HG03045 (cell line): ENCODE measurements at regions not wholly inside any gene's neighbourhood (a gene's known extent, or its start where the extent isn't known, plus 50 kb on each side); places are given as distances from the start of the nearest gene placed in this dataset.
"Not testable (repeated sequence)": the region's sequence is repeated elsewhere in the genome, so short reads cannot be mapped to it uniquely, and the experiment has no call there.

ENCODE experiments used
- ATAC-seq: cut with Tn5 transposase; IDR thresholded peaks from one replicate; pipeline ENCODE4 v1.9.1; 2021; ENCODE audit warnings: mild to moderate bottlenecking, moderate library complexity; ENCODE audit not compliant: unreplicated experiment

DNA sequence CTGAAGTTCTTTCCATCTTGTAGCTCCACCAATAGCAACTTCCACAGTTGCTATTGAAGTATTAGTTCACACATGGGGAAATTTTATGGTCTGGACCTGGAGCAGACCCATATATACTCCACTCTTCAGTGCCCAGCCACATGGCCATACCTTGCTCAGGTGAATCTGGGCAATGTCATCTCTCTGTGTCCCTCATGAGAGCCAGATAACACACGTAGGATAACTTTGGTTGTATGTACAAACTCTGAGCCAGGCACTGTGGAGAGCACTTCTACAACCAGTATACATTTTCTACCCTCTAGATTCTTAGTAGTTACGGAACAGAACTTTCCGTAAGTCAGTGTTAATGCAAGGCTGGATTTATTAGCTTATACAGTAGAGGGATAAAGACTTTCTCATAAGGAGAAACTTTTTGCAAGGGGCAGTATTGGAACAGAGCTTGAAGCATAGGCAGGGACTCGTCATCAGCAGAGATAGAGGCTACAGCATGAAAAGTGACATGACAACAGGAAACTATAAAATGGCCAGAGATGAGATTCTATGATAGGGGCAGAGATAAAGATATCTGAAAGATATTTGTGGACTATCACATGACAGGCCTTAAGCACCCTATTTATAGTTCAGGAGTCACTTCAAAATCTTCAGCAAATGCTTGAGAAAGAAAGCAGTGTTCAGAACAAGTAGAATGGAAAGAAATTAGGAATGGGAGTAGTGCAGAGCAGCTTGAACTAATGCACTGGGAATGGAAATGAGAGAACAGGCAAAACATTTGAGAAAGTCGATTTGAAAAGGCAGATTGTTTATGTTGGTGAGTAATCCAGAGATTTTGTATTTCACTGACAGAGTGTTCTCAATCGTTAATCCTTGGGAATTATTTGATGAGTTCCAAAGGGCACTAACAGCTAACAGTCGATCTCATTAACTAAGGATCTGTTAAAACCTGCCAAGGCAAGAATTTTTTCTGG, 481.8 kb downstream of the USP25 start:
- no peak for ATAC-seq

DNA sequence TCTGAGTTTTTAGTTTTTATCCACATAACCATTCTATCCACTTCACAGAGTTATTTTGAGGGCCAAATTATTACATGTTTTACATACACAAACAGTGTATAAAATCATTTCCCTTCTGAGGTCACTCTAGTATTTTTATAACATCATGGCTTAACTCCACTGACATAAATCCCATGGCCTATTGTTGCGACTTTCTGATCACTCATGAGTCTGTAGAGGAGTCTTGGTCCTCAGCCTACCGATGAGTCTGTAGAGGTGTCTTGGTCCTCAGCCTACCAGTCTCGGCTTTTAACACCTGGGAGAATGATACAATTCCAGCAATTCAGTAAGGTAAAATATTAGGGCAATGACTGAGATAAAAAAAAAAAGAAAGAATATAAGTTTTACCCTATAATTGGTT, 483.7 kb downstream of the USP25 start:
- no peak for ATAC-seq

- no peak for ATAC-seq
Observed at GRCh38 chr21:16215193-16215592, 485.4 kb downstream of the USP25 start.

GRCh38 chr21:16215663-16216183, 485.9 kb downstream of the USP25 start:
- ATAC-seq = no peak

DNA sequence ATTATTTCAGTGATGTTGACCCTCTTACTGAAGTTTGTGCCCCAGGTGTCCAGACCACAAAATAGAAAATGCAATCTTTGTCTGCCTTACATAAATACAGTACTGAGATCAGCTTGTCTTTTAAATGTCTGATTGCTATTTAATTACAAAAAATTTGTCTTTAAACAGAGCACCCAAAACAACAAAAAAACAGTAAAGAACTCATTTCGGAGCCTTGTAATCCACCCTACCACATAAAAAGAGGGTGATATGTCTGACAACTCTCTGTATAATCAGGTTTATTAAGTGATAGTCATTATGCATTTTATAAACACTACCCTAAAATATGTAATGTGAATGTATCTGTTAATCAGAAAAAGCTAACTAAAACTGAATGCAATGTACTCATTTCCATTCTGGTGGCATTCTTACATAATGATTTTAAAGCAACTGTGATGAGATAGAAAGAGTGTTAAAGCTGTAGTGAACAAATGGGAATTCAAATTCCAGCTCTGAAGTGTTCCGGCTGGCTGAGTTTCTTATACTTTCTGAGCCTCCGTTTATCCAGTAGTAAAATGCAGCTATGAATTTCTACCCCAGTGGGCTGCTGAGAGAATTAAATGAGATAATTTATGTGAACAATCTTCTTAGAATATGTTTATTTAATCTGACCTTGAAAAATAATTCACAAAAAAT, 486.6 kb downstream of the USP25 start:
- no peak for ATAC-seq

DNA sequence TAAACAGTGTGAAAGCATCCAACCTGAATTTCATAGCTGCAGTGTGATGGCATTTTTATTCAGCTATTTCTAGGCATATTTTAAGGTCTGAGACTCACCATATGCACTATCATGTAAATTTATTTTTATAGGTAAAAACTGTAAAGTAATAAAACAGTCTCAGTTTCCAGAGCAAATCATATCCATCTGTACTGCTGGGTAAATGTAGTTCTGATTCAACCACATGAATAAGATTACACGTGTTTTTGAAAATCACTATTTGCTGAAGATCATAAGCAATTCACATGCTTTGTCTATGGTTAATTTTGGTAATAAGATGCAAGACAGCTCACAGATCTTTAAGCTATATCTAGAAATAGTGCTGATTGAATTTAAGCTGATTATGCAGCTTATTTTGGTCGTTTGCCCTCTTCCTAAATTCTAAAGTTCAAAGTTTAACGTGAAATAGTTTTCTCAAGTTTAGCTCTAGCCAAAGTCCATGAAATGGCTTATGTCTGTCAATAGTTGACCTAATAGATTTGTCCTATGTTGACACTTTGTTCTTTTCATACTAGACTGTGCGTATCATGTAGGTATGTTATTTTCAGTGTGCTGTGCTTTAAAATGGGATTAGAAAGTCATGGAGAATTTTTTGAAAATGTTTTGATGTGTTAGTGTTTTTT, 489.0 kb downstream of the USP25 start:
- no peak for ATAC-seq

DNA sequence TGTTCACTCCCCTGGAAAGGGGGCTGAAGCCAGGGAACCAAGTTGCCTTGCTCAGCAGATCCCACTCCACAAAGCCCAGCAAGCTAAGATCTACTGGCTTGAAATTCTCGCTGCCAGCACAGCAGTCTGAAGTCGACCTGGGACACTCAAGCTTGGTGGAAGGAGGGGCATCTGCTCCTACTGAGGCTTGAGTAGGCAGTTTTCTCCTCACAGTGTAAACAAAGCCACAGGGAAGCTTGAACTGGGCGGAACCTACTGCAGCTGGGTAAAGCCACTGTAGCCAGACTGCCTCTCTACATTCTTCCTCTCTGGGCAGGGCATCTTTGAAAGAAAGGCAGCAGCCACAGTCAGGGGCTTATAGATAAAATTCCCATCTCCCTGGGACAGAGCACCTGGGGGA, 495.0 kb downstream of the USP25 start:
- not testable (repeated sequence) for ATAC-seq

GRCh38 chr21:16239659-16240265, 510.0 kb downstream of the USP25 start:
- ATAC-seq = no peak

DNA sequence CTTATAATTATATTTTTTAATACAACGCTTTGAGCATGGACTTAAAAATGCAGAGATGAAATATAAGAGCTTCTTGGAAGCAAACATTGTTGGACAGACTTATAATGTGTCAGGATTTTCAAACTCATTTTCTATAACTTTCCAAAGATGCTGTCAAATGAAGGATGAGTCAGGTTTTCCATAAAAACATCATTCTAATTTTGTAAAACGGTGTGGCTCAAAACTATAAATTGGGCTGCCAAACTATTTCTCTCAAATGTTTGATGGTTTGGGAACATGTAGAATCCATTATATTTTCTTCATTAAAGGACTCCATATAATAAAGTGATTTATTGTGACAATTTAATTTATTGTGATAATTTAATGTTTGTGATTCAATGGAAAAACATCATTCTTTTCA, 511.2 kb downstream of the USP25 start:
- no peak for ATAC-seq

DNA sequence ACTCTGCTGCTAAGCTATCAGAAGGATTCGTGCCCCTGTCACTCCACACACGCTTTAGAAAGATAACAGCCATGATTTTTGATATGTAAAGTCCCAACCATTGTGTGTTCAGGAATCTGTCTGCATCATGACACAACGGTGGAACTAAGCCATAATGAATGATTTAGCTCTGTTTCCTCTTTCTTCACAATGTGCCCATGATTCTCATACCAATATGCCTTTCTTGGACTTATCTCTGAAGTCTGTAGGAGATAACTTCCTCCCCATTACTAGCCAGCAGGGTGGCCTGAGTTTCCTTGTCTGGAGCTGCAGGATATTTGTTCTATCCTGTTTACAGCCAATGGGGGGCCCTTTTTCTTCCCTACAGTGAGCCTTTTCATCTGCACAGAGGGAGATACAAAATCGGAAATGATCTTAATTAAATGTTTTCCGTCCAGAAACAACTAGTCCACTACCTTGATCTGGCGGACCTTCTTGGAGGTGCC, 511.7 kb downstream of the USP25 start:
- no peak for ATAC-seq

DNA sequence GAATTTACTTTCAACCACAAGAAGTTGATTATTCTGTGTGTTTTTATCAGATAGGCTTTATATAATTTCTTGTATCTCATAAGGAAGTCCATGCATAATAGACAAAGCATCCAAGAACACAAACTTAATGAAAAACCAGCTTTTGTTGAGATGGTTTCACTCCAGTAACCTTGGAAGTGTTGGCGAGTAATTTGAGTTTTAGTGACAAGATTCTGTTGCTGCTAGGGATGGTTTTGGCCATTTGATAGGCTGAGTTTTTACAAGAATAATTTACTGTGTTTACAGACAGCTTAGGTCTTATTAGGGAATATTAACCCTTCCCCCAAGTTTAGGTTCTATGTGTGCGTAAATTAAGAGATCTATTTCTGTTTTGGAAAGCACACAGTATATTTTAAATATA, 513.6 kb downstream of the USP25 start:
- ATAC-seq = no peak

- ATAC-seq = no peak
Observed at GRCh38 chr21:16248705-16249104, 518.9 kb downstream of the USP25 start.

DNA sequence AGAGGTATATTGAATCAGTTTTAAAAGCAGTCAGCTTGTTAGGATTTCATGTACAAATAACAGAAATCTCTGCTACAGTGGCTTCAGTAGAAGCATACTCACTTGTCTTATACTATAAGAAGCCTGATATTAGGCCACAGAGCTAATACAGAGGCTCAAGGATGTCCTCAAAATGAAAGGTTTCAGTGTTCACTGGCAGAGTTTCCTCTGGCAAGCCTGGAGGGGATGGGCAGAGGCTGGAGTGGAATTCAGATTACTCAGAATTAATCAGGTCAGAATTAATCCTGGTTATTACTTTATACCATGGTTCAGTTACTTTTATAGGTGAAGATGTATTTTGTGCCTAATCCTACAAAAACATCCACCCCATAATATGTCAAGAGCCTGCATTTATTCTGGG, 520.5 kb downstream of the USP25 start:
- ATAC-seq = no peak

DNA sequence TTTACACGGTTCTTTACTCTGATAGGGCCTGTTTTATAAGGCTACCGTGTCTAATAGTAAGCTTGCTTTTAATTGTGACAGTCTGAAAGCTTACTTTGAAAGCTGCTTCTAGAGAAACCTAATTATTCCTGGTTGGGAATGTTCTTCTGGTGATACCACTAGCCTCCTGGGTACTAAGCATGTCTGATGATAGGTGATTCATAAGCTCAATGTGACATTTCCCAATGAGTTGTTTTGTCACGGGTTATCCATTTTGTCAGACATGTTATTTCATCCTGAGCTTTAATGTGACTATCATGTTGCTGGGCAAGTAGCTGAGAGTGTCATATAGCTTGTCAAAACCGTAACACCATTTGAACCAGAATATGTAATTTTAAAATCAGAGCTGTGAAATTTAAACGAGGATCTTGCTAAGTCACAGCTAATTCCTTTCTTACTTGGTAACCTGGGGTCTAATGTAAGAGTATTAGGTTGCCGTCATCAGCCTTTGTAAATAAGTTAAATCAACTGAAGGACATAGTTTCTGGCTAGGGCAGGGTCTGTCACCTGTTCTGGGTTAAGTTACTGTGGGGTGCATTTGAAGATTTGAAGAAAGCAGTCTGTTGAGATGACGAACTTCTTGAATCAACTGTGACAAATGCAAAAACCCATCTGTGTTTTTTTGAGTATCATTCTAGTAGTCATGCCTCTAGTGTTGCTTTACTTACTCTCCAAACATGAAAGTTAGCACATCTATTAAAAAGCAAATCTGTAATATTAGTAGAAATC, 529.2 kb downstream of the USP25 start:
- no peak for ATAC-seq

GRCh38 chr21:16262091-16262490, 532.3 kb downstream of the USP25 start:
- no peak for ATAC-seq

GRCh38 chr21:16264319-16264718, 534.5 kb downstream of the USP25 start:
- no peak for ATAC-seq

DNA sequence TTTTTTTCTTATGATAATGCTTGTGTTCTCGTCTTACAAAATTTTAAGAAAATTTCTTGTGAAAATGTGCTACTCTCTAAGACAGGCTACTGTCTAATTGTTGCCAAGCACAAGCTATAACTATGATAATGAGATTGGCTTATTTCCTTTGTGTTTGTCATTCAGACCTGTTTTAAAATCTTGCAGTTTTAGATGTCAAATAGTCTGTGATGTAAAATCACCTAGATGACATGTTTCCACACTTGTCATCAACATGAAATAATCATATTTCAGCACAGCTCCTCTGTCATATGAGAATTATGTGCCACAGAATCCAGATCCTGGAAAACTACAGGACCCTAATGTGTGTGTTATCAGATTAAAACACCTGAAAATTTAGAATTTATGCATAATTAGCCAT, 539.7 kb downstream of the USP25 start:
- ATAC-seq = no peak

DNA sequence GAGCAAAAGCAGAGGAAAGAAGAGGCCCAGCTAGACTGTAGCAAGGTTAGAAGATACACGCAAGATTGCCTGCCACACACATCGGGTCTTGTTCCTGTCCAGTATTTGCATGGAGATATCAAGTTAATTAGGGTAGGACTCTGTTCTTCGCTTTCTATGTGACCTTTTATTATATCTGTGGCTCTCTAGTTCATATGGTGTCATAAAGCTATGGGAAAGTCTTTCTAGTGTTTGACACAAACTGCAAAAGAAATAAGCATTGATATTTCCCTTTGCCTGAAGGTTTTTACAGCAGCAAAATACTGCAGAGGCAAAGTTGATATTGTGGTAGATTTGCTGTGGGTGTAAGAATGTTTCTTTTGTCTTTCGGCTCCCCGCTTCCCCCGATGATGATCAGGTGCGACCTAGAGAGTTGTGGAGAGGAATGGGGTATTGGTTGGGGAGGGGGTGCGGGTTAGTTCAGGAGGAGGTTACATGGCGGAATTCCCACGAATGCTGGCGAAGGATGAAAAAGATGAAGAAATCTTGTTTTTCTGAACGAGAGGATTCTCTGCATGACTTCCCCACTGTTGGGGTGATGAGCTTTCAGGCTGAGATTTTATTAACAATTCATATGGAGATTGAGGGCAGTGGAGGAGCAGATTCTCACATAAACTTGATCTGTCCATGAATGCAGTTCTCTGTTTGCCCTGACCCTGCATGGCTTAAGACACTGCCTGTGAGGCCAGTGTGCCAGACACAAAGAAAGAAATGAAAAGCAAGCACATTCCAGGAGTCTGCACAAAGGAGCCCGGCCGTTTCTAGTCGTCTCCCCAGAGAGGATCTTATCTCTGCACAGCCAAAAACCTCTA, 550.2 kb downstream of the USP25 start:
- no peak for ATAC-seq

DNA sequence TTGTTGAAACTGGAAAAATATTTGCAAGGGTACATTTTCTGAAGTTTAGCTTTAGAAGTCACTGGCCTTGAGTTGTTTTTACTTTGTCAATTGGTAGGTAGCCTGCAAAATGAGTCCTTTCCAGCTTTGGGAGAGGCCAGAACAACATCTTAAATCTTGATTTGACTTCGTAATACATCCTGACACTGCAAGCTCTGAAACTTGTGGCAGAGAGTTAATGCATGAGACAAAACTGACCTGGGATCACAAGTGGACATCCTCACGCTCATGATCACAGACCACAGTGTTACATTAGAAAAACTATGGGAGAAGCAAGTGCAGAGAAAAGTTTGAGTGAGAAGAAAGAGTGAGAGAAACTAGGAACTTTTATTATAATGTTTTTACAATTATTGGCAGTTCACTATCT, 550.9 kb downstream of the USP25 start:
- no peak for ATAC-seq
